CD4-positive, alpha-beta T cell treated with Interleukin-12 subunit alpha and Interleukin-12 subunit beta, for 1 hour (primary cell): ENCODE measurements at regions not wholly inside any gene's neighbourhood (a gene's known extent, or its start where the extent isn't known, plus 50 kb on each side); places are given as distances from the start of the nearest gene placed in this dataset.
"Not testable (repeated sequence)": the region's sequence is repeated elsewhere in the genome, so short reads cannot be mapped to it uniquely, and the experiment has no call there.

Experiments
- DNase-seq: peaks from one replicate; pipeline ENCODE4 v3.0.0-alpha.2; 2020

DNA sequence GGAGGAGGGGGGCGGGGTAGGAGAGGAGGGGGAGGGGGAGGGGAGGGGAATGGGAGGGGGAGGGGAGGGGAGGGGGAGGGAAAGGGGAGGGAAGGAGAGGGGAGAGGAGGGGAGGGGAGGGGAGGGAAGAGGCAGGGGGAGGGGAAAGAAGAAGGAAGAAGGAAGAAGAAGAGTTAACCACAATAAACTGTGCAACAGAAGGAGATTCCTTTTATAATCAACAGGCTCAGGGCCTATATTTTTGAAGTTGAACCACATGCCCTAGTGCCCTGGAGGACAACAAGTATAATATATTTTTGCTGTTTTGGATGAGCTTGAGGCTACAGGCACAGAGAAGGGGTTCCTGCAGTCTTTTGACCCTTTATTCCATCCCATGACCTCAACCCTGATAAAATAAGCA, 228.2 kb upstream of the IRF2BP2 start:
- DNase-seq = no peak

DNA sequence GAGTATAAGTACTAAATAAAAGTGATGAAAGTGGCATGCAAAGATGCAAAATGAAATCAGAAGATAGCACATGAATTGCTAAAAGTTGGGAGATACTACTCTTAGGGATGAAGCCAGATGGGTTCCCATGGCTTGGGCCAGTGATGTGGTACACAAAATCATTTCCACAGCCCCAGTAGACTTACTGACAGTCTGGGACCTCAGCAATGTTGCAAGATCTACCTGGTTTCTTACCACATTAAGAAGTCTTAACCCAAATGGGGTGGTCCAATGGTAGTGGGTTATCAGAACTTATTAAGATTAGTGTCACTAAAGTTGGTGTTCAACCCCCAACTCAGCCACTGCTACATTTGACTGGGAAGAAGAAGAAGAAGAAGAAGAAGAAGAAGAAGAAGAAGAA, 227.7 kb upstream of the IRF2BP2 start:
- DNase-seq = no peak

DNA sequence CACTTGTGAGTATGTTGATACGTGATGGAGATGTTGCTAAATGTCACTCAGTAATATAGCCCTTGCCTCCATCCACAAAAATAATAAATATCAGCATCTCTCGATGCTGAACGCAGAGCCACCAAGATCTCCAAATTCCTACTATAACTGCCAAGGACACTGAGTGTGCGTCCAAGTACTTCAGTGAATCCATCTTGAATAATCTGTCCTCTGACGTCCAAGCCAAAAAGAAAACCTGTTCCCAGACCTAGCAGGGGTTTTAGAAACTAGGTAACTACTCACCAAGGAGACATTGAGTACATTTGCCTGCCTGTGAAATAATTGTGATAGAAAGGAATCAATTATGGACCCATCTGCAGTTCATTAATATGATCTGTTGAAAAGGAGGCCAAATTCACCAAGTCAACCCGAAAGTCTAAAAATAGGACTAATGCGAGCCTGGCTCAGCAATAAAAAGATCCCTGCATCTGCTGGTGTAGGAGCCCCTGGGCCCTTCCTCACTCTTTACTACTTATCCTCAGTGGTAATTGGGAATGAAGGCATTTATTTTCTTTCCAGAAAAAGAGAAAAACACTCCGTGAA, 226.9 kb upstream of the IRF2BP2 start:
- no peak for DNase-seq

DNA sequence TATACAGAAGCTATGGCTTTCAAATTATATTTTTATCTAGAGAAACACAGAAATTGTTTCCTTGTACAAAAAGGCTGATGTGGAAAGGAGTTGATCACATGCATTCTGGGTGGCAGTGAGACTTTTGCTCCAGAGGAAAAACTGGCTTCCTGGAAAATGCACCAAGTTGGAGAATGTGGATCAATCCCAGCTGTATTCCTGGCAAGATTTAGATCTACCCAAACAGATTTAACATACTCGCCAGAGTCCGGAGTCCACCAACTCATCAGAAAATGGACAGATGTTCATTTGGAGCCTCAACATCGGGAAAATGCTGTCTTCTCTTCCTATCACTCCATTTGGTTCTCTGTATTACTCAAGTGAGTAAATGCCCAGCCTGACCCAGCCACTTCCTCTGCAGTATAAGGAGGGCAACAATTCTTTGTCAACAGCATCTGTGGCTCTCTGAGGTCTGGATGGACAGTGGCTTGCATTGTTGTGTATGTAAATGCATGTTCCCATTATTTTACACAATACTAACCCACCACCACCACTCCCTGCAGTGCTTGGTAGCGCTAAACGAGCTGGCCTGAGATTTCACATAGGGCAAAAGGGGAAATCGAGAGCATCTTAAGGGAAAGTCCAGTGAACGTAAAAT, 226.2 kb upstream of the IRF2BP2 start:
- DNase-seq = no peak

DNA sequence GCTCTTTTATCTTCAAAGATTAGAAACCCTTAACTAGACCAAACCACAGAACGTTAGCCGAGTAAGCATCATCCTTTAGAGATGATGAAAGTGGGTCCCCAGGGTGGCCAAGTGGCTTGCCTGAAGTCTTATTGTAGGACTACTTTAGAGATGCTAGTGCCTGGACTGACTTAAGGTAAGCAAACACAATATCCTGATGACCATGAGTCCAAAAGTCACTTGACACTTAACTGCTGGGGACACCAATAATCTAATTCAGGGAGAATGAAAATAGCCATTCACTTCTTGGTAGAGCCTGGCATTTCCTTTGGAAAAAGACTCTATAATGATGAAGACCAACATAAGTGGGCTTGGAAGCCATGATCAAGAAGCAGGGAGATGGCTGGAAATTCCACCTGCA, 225.3 kb upstream of the IRF2BP2 start:
- DNase-seq = no peak

DNA sequence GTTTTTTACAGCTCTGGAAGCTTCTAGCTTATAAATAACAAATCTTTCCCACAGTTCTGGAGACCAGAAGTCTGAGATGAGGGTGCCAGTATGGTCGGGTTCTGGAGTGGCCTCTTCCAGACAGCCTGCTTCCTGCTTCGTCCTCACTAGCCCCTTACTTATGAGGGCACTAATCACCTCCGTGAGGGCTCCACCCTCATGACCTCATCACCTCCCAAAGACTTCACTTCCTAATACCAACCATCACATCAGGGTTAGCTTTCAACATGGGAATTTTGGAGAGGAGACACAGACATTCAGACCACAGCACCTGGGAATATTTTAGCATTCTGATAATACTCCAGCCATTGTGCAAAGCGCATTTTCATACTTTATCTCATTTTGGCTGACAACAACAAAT, 223.7 kb upstream of the IRF2BP2 start:
- no peak for DNase-seq

DNA sequence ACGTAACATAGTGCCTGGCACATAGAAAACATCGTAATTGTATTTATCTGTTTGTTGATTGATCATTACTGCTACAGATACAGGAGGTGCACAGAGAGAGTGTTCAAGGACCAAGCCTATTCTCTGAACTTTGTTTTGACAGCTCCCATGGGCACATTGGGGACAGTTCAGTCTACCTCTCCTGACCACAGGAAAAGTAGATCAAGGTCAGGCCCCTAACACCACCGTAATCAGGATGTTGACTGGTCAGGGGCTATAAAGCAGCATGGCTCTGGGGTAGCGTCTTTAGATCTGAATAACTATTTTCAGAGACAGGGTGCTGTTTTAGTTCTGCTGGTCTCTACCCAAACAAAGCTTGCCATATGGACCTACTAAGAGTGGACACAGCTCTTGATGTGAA, 223.1 kb upstream of the IRF2BP2 start:
- DNase-seq = no peak

DNA sequence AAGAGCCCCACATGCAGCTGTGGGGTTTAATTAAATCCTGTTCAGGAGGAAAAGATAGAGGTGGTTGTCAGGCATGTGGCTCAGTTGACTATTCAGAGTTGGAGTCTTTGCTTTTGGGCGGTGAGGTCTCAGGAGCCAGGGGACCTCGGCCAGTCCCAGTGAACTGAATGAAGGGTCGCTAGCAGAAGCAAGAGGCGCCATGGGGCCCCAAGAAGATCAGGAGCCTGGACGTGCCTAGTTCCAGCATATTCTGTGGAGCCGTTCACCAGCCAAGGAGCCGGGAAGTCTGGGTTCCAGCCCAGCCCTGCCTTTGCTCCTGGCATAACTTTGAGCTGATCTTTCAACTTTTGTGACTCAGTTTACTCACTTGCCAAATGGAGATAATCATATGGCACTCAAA, 217.7 kb upstream of the IRF2BP2 start:
- no peak for DNase-seq

DNA sequence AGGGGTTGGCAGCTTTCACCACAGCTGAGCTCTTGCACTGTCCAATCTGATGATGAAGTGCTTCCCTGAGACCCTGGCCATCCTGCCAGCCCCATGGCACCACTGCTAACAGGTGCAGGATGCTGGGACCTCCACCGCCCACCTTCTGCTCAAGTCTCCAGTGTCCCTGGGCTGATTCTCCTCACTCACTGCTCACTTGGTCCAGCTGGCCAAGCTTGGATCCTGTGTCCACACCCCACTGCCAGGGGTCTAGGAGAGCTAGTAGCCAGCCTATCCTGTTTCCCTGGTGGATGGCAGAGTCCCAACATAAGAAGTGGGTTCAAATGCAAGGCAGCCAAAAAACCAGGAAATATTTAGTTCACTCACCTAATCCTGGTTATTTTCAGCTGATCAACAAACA, 217.2 kb upstream of the IRF2BP2 start:
- no peak for DNase-seq

DNA sequence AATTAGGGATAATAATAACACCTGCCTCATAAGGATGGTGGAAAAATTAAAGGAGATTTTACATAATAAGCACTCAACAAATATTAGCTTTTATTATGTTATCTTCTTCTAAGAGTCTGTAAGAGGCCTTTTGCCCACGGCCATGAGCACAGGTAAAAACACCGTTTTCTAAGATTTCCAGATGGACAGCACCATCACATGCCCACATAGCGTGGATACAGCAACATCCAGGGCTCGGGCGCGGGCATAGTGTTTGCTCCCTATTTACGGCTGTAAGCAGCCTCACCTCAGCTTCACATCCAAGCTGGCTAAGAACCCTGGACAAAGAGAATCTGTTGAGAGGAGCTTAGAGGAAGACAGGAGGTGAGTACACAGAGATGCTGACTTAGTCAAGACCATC, 216.4 kb upstream of the IRF2BP2 start:
- no peak for DNase-seq

DNA sequence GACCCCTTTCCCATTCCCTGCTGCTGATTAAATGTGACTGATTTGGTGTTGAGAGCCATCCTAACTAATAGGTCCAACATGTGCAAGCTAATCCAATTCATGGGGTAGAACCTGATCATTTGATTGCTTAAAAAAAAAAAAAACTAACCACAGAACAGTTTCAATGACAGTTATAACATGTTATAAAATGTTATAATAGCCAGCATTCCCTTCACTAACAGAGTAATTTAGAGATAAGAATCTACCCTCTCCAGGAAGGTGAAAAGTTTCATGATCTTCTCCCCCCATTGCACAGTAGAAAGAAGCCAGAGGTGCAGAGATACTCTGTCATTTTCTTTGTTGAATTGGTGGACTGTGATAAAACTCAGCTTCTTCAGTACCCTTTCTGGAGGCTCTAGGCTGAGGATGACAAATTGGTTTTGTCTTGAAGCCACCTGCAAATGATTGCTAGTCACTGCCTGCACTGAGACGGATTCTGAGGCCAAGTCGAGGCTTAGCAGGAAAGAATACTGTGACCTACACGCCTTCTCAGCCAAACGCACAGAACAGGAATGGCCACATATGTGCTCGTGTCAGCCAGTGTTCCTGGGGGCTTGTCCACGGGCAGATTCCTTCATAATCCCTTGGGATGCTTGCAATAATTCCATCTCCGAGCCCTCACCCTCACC, 215.7 kb upstream of the IRF2BP2 start:
- DNase-seq = no peak

DNA sequence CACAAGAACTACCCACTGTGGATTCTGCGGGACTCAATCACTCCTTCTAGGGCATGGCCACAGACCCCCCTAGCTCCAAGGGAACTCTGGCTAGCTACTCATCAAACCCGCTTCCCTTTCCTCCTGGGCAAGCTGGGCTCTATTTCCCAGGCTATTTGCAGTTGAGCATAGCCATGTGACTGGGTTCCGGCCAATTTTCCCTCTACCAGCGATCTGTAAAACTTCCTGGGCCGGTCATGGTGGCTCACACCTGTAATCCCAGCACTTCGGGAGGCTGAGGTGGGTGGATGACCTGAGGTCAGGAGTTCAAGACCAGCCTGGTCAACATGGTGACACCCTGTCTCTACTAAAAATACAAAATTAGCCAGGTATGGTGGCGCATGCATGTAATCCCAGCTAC, 214.9 kb upstream of the IRF2BP2 start:
- DNase-seq = not testable (repeated sequence)

DNA sequence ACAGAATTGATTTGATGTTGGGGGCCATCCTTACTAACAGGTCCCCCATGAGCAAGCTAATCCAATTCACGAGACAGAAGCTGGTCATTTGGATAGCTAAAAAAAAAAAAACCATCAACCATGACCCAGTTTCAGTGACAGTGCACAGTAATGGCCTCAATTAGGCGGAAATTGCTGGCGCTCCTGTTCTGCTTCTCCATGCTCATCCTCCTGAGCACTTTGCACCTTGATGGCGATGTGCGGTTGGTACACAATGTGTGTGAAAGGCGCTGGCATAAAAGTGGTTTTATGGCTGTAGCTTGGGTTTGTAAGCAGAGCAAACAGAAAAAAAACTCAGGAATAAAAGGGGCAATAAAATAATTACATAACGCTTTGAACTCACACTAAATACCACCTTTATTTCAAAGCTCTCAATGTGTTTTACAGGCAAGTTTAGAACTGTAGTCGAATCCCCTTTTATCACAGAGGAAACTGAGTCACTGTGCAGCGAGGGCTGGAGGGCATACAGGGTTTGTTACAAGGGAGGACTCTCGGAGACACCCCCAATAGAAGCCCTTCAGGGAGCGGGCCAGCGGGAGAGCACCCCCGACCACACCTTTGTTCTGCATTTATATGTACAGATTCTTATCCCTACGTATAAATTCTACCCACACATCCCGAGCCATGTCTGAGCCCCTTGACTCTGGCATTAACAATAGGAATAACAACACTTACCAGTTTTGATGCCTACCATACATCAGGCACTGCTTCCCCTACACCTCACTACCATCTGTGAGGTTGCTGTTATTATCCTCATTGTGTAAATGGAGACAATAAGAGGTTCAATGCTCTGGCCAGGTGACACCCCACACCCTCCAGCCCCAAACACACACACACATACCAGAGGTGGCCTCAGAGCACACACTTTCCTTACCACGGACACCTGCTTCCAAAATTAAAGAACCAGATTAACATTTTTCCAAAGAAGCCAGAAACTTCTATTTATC, 213.5 kb upstream of the IRF2BP2 start:
- DNase-seq = no peak

DNA sequence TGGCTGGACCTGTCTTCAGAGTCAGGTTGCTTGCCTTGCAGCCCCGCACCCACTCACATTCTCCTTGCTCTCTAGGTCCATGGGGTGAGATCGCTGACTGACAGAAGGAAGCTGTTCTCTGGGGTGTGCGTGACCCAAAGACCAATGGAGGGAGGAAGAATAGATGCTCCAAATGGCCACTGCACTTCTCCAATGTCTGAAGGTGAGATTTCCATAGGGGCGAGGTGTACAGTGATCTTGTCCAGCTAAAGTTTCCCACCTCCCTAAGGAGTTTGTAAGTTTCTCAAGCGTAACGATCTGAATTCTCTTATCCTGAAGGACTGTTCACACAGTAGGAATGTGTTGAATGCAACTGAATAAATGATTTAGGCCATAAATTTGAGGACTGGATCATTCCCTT, 211.9 kb upstream of the IRF2BP2 start:
- no peak for DNase-seq

DNA sequence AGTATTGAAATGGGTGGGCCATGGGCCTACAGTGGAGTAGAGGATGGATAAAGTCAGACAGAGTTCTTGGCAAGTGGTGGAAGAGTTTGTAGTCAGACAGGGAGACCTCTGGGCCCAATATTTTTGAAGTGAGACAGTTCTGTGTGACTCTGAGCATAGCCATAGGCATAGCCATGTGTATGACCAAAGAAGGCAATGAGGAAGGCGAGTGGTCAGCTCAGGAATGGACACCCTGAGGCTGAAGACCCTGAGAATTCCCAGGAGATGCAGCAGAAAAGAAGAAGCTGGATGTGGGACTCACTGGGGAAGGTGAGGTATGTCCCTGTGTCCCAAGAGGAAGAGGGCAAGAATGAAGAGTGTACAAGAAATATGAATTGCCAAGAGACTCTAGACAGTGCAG, 210.6 kb upstream of the IRF2BP2 start:
- no peak for DNase-seq

DNA sequence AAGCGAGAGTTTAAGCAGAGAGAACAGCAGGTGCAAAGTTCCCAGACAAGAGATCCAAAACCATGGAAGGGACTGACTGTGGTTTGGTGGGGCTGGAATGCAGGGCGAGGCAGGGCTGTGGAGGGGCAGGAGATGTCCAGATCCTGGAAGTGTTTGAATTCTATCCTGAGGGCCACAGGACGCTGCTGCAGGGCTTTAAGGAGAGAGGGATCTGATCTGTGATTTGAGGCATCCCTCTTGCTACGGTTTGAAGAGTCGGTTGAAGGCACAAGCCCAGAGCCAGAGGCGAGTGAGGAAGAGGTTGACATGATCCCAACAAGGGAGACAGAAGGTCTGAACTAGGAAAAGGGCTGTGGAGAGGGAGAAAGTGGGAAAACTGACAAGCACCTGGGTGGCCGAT, 209.9 kb upstream of the IRF2BP2 start:
- DNase-seq = not testable (repeated sequence)

DNA sequence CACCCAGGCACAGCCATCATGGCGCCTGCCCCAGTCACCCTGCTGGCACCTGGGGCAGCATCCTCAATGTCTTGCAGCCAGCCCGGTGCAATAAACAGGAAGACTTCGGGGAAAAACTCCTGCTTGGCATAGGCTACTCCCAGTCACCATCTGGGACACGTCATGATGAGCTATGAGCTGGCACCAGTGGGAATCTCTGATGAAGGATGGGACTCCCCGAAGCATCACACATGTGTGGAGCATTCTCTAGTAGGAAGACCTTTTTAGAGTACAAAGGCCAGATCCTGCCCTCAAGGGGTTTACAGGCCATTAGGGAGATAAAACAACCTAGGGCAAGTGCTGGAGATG, 208.0 kb upstream of the IRF2BP2 start:
- not testable (repeated sequence) for DNase-seq

DNA sequence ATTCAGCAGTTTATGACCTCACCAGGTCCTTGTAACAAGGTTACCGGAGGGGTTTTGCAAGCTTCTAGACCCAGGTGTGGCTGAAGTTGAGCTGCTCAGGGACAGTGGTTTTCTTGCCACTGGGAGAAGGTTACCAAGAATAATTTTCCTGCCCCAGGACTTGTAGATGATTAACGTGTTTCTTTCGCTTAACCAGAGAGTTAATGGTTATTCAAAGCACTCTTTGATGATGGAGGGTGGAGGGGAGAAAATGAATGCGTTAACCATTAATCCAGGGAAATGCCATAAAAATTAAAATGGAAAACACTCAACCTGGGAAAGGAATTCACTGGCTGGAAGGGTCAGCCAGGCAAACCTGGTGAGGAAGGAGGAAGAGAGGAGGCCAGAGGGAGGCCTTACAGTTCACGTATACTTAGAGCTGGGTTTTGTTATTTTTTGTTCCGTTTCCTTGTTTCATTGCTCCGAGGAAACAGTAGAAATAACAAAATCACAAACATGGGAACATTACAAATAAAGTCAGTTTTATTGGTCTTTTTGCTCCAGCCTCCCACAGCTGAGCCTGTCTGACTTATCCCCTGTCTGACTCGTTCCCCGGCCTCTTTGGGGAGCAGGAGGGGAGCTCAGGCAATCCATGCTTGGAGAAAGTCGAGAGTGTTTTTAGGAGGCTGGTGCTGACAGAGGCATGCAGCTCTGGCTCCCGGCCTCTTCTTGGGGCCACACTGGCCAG, 207.5 kb upstream of the IRF2BP2 start:
- not testable (repeated sequence) for DNase-seq

DNA sequence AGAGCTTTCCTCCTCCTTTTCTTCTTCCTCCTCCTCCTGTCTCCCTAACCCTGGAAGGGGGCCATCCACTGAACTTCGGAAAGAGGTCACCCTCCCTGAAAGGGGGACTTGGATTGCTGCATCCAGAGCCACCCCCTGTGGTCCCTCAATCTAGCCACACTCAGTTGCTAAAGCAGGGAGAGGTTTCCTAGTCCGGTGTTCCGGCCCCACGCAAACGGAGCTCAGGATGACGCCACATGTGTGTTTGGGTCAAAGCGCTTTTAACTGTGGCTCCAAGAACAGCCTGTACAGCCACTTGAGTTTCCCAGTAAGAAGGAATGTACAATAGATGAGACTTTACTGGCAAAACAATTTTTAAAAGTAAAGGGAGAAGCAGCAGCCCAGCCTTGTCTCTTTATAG, 206.9 kb upstream of the IRF2BP2 start:
- not testable (repeated sequence) for DNase-seq

DNA sequence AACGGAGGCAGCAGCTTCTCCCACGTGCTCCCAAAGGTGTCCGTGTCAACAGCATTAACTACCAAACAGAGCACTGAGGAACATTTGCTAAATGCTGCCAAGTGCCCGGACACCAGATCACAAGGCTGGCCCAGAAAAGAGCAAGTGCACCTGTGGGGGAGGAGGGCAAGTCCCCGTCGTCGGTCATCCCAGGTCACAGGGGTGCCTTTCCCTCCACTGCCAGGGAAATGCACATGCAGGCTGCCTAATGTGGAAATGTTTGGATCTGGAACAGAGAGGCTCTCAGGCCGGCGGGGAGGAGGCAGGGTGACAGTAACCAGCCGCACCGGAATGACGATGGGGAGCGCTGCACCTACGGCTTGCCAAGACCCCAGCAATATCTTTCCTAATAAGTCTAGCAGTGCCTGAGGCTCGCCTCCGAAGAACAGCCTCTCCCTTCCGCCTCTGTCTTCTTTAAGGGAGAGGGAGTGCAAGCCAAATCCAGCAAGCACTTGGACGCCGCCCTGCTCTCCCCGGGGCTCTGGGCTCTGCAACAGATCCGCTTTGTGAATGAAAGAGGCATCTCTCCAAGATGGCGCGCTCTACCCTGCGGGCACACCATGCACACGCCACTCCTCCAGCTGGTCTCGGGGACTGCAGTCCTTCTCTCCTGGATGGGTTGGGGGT, 206.3 kb upstream of the IRF2BP2 start:
- not testable (repeated sequence) for DNase-seq

DNA sequence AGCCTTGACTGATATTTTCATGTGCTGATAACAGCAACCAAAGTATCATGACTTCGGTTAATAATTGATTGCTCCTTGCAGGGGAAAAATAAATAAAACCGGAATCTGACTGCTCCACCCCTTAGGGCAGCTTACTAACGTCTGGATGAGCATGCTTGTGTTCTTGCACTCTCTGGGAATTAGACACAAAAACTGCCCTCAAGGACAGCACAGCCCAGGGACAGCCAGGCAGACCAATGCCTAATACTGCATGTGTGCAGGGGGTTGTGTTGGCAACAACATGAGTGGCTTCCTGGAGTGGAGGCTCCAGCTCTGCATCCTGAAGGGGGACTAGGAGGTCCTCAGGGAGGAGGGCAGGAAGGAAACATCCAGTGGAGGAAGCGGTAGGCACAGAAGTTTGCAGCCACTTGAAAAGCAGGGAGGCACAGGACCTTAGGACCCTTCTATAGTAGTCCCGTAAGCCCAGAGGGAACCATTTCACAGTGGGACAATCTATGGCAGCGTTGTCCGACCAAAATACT, 205.4 kb upstream of the IRF2BP2 start:
- DNase-seq = not testable (repeated sequence)

DNA sequence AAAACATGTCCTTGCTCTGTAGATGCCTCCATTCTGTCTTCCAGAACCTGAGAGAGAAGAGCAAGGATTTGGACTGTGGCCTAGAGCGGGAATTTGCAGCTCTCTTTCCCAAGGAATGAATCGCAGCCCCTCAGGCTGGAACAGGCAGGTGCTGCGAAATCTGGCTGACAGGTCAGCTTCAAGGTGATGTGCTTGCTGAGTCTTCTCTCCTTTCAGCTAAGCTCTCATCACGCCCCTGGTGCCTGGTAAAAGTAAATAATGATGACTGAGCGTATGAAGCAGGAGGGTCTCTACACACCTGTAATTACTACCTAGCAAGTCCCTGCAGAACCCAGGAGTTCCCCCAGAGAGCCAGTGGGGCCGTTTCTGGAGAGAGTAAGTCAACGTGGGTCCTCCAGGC, 204.3 kb upstream of the IRF2BP2 start:
- DNase-seq = not testable (repeated sequence)
